GM18907 (cell line): ENCODE measurements at regions not wholly inside any gene's neighbourhood (a gene's known extent, or its start where the extent isn't known, plus 50 kb on each side); places are given as distances from the start of the nearest gene placed in this dataset.
A peak's percentile ranks its signal among the peaks of the same experiment; 100 is the strongest.

Source experiments
- ATAC-seq: cut with Tn5 transposase; IDR thresholded peaks from one replicate; pipeline ENCODE4 v1.9.1; 2021; ENCODE audit warnings: mild to moderate bottlenecking, moderate library complexity; ENCODE audit not compliant: unreplicated experiment

DNA sequence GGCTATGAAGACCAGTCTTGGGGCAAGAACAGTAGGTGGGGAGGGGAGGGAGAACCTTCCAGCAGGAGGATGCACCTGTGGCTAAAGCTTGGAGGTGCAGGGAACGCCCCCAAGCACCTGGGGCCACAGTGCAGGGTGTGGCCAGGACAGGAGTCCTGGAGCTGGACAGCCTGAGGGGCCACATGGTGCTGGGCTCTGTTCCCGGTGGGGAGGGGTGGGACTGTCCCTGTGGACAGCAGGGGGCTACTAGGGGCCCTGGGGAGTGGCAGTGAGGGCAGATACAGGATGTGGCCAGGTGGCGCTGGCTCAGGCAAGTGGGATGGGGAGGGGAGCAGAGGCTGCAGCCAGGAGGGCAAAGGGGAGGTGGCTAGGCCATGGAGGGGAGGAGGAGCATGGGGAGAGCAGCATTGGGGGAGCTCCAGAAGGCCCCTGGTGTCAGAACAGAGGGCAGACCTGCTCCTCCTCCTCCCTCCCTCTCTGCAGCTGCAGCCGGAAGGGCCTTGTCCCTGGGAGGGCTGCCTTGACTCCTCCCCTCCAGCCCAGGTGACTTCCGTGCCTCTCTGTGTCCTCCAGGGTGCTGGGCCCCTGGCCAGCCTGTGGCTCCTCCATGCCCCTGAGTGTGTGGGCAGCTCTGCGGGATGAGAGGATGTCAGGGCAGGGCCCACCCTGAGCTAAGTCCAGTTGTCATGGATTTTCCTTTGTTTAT lies 68.4 kb upstream of the DLK1 start:
- ATAC-seq, result no peak

DNA sequence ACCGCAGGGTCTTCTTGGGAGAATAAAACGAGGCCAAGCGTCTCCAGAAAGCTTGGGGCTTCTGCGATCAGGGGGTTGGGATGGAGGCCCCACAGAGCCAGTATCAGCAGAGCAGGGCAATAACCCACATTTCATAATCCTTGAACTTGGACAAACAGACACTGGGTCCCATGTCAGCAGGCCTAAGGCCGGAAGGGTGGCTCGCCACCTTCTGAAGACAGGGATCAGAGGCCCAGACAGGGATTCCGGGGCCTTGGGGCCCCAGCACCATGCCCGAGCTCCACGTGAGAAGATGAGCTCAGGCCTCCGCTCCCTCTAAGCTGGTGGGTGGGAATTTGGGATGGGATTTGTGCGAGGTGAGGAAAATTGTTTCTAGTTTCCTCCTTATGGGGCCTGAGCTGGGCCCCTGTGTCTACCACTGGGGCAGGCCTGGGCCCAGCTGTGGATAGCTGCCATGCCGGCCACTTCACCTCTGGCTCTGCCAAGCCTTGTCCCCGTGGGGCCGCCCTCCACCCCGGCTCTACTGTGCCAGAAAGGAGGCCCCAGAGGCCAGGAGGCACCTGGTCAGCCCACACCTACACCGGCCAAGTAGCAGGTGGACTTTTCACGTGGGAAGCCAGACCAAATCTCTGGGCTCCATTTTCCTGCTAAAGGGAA lies 67.2 kb upstream of the DLK1 start:
- ATAC-seq, result no peak

DNA sequence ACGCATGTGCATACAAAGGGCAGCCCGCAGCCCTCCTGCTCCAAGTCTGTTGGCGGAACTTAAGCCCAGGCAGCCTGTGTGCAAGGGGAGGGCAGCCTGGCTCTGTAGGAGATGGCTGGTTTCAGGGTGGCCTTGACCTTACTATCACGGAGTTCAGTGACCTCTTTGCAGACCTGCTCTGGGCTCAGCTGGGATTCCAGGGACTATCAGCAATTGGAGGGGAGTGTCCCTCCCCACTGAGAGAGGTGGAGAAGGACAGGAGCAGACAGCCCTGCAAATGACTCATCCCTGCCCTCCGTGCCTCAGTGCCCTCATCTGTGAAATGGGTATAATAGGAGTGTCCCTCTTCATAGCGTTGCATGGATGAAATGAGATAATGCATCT lies 66.2 kb upstream of the DLK1 start:
- no peak for ATAC-seq

DNA sequence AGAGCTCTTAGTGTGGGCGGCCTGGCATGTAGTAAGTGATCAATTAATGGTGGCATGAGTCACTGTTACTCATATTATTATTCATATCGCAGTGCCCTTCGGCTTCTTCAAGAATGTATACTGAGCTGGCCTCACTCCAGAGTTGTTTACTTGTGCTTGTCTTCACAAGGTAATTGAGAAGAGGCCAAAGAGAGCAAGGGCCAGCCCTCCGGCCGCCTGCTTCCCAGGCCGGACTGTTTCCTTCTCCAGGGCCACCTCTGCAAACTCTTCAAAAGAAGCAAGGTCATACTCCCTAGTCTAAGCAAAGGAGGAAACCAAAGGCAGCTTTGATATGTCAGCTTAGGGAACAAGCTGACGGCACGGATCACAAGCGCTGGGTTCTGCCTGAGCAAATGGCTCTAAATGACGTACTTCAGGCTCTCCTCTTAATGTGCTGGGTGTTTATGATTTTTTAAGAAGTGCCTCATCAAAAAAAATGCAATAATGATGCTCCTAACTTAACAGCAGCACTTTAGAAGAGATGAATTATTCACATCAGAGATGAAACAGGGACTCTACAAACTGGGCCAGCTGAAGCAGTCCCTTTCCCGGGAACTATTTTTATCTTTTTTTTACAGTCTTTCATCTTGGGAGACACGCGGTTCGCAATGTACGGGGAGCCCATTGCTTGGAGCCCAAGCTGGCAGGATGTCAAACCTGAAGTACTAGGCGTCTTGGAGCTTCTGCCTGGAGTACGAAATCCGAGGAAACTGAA lies 65.6 kb upstream of the DLK1 start:
- ATAC-seq, result no peak

DNA sequence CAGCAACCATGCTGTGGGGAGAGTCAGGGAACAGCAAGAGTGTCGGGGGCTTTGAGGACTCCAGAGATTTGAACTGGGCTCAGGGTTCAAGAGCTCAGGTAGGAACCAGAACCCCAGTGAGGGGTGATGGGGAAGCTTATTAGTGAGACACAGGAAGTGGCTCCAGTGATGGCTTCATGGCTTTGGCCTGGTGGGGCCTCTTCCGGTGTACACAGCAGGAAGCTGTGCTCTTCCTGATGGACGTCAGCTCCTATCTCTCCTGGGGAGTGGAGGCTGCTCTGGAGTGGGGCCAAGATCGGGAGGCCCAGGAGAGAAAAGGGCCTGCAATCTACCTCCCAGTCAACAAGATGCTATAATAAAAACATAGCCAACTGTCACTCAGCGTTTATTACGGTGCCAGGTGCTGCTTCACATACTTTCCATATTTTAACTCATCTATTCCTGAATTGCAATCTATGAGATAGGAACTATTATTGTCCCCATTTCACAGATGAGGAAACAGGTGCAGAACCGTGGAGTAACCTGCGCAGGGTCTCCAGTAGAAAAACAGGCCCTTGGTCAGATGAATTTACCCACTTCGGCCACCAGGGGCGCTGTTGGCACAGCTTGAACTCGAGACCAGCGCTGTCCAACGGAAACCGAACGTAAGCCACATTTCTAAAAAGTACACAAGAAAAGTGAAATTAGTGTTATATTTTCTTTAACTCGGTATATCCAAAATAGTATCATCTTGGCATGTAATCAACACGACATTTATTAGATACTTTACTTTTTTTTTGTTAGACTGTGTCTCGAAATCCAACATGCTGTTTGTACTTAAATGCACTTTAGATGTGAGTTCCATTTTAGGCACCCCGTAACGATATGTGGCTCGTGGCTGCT lies 63.6 kb upstream of the DLK1 start:
- peak; percentile 54 for ATAC-seq

DNA sequence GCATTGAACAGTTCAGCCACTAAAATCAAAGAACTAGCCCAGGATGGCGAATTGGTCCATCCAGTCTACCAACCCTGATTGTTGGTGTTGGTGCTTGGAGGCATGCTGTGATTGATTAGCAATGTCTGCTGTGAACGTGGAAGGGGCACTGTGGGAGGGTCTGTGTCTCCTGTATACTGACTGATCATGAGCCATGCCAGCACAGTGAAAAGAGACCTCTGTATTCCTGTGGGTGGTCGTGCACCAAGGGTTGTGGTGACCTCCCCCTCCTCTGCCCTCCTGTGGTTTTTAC lies 63.0 kb upstream of the DLK1 start:
- no peak for ATAC-seq

DNA sequence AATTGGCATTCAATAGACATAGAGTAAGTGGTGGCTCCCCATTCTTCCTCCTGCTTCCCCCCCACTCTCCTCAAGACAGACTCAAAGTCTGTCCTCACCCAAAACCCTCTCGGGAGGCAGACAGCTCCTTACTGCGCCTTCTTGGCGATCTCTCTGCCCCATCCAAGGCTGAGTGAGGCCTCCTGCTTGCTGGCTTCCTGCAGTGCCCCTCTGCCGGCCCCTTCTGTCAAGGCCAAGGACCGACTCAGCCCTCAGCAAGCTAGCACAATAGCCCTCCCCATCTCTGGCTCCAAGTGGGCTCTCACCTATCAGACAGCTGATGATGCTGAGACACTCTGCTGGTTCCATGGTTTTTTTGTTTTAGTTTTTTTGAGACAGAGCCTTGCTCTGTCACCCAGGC lies 62.5 kb upstream of the DLK1 start:
- no peak for ATAC-seq

DNA sequence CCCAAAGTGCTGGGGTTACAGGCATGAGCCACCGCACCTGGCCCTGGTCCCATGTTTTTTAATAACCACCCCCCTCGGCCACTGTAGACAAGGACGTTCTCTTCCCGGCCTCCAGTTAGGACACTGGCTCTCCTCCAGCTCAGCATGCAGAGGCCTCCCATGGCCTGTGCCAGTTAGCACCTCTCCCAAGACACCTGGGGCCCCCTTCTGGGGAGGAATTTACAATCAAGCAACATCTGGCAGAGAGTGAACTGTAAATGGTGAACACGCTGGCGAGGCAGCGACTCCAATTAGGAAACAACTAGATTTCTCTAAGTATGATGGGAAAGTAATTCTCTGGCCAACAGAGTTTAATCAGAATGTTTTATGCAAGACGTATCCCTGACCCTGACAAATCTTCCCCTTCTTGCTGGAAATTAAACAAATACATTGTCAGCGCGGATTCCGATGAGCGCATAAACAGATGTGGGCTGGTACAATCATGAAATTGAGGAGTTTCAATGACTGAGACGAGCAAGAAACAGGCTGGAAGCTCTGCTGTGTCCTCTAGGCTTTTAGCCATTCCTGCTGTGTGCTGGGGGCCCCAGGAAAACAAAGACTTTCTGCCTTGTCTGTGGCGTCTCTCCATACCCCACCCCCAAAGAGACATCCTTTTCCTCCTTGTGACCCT lies 61.7 kb upstream of the DLK1 start:
- no peak for ATAC-seq

DNA sequence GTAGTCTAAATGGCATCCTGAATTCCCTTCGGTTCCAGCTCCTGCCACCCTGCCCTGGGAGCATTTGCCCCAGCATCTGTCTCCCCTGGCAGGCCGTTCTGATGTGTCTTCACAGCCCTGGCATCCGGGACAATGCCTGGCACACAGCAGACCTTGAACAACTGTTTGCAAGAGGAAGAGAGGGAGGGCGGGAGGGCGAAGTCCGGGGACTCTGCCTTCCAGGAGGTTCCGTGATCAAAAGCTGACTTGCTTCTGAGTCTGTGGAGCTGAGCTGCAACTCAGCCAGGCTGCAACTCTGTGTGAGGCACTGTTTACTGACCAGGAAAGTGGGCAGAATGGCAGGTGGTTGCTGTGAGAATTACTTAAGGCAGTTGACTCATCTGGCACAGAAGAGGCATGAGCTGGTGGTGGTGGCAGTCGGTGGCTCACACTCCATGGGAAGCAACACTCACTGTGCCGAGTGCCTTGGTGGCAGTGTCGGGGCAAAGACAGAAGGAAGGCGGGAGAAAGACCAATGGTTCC lies 61.1 kb upstream of the DLK1 start:
- ATAC-seq, result no peak

DNA sequence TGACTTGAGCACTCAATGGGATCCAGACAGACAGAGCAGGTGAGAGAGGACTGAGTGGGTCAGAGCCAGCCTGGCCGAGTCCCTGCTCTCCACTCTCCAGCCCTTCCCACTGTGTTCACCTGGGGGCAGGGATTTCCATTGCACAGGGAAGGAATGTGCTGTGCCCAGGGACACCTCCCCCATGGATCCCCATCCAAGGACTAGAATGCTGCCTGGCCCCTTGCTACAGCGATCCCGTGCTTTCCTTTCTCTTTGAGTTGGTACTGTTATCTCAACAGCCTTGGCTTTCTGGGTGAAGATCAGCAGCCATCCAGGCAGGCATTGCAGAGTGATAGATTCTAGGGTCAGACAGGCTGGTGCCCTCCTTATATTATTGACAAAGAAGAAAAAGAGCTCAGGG lies 60.3 kb upstream of the DLK1 start:
- ATAC-seq, result no peak

DNA sequence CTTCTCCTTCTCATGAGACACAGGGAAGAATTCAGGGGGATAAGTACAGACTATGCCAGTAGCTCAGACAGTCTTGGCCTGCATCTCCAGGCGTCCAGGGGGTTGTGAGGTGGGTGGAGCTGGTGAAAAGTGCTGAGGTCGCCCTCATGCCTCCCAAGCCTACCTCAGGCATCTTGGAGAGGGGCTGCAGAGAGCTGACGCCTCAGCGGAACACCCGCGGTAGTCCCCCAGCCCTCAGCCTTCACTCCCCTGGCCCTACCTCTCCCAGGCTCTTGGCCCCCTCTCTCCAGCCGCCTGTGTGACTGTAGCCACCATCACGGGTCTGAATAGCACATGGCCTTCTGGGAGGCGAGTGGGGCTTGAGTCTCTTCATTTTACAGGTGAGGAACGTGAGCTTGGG lies 59.8 kb upstream of the DLK1 start:
- ATAC-seq, result no peak

DNA sequence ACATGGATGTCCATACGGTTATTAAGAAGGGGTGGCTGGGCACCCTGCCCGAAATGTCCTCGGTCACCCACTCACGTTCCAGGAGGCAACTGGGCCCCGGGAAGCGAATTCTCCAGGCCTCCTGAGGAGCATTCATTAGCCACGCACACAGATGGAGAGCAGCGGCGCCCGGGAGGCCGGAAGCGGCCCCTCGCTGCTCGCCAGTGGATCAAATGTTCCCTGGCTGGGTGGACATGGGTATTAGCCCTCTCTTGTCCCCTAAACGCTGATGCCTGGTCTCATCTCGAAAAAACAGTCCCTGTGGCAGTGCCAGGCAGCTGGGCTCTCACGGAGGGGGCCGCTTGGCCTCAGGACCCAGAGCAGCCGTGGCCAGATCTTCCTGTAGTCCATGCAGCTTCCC lies 59.0 kb upstream of the DLK1 start:
- no peak for ATAC-seq

DNA sequence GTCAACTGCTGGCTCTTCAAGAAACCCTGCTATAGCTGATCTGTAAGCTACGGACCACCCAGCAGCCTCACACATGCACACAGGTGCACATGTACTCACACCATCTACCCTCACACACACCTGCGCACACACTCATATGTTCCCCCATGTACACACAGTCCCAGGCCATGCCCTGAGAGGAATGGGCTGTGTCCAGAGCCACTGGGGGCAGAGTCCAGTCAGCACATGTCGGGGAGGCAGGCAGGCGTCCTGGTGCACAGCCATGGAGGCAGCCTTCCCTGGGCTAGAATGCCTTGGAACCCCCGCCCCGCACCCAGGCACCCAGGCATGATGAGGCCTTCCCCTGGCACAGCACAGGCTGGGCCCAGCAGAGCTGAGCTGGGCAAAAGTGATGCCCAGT lies 58.3 kb upstream of the DLK1 start:
- no peak for ATAC-seq

DNA sequence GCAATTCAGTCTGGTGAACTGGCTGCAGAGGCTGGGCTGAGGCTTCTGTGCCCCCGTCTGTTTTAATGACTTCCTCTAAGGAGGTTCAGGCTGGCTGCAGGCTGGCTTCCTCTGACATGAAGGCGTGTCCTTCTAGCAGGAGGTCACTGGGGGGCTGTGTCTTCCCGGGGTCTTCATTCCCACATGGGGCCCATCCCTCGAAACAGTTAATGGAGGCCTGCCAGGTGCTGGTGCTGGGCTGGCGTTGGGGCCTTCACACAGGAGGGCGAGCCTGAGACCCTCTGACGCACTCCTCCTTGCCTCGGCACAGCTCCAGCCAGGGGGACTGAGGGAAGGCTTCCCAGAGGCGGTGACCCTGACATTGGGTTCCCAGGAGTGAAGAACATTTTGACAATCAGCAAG lies 57.7 kb upstream of the DLK1 start:
- ATAC-seq, result no peak

DNA sequence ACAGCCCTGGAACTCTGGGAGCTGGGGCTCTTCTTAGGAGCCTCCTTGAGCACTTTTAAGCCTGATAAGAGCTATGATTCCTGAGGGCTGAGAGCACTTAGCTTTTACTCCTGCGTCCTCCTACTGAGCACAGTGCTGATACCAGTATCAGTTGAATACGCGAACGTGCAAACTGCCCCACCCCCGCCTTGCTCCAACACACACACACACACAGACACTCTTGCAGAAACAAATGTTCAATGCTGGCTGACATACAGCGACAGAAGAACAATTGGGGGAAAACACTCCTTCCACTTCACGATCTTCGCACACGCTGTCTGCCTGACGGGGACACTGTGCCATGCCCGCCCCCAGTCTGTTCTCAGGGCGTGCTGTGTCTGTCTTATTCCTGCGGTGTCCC lies 57.2 kb upstream of the DLK1 start:
- no peak for ATAC-seq

DNA sequence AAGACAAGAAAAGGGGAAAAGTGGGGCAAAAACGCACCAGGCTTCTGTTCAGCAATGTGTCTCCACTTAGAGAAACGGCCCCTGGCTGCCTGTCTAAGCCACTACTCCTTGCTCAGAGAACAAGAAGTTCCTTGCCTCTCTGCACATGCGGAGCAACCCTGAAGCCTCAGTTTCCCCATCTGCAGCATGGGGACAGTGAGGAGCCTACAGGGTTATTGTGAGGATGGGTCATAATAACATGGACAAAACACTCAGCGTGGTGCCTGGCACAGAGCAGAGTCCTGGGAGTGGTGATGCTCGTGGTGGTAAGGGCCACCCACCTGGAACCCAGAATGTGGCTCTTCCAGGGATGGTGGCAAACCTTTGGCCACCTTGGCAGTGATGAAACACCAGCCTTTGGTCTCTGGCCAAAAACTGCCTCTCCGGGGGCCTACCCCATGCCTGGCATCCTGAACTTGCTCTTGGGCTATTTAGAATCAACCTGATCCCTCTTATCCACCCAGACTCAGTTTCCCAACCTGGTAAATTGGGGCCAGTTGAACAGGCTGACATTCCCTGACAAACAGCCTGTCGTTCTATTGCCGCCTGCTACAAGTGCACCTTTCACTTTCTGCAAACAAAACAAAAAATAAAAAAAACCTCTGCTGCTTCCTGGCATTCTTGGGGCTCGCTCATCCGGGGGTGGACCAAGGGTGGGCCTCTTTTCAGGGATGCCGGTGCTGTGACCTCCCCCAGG lies 56.5 kb upstream of the DLK1 start:
- ATAC-seq, result no peak

DNA sequence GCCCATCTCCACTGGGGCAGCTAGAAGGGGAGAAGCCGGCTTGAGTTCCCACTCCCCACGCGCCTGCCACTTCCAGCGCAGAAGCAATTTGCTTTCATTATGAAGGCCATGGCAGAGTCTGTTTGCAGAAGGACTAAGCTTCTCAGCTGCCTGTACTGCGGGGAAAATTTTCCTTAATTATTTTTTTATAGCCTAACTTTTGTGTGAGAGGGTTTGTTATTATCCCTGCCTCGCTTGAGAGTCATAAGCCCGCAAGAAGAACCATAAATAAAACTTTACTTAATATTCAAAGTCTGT lies 56.0 kb upstream of the DLK1 start:
- no peak for ATAC-seq

DNA sequence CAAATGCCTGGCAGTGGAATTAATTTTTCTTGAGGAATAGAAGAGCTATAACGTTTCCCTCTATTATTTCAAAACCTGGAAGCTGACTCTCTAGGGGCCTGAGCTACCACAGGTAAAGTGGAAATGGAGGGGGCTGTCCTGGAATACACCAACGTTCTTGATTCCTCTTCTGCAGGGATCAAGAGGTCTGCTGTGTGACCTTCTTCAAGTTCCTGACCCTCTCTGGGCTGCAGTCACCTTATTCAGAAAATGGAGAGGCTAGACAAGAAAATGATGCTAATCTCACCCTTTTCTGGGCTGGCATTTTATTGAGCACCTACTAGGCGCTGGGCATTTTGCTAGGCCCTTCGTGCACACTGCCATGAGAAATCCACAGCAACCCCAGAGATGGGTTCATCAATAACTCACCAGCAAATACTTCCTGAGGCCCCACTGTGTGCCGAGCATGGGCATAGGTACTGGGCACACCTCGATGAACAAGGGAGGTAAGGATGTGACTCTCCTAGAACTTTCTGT lies 55.2 kb upstream of the DLK1 start:
- ATAC-seq, result no peak

DNA sequence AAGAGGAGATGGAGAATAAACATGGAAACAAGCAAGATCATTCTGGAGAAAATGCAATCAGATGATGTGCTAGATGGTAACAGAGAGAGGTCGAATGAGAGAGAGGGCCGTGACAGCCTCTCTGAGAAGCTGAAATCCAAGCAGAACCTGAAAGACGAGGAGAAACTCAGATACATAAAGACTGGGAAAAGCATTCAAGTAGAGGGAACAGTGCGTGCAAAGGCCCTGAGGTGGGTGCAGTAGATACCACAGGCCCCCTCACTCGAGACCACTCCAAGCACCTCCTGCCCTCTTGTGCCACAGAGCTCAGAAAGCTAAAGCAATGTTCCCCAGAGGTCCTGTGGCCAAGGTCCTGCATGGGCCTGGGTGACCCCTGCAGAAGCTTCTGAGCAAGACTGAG lies 54.8 kb upstream of the DLK1 start:
- ATAC-seq, result no peak
